GM12872 (cell line): ENCODE measurements at regions not wholly inside any gene's neighbourhood (a gene's known extent, or its start where the extent isn't known, plus 50 kb on each side); places are given as distances from the start of the nearest gene placed in this dataset.

ENCODE experiments used
- CTCF ChIP-seq: IDR thresholded peaks from 3 replicates; pipeline ENCODE4 v1.5.1; 2011; ENCODE audit warnings: low read depth, mild to moderate bottlenecking, low read length, moderate library complexity; ENCODE audit not compliant: insufficient read depth

GRCh38 chr1:228988664-228989063, 253.4 kb downstream of the RHOU start:
- no peak for TF ChIP-seq CTCF

- no peak for TF ChIP-seq CTCF
Observed at GRCh38 chr1:228989176-228989575, 253.9 kb downstream of the RHOU start.

- no peak for TF ChIP-seq CTCF
Observed at GRCh38 chr1:228989676-228989991, 254.4 kb downstream of the RHOU start.

GRCh38 chr1:228989992-228990827, 254.9 kb downstream of the RHOU start:
- TF ChIP-seq CTCF: no peak

GRCh38 chr1:228990906-228991569, 255.8 kb downstream of the RHOU start:
- TF ChIP-seq CTCF: no peak

GRCh38 chr1:228992044-228992443, 256.8 kb downstream of the RHOU start:
- no peak for TF ChIP-seq CTCF

- TF ChIP-seq CTCF: no peak
Observed at GRCh38 chr1:228992907-228993535, 257.7 kb downstream of the RHOU start.
